ENCODE measurements at regions not wholly inside any gene's neighbourhood (a gene's known extent, or its start where the extent isn't known, plus 50 kb on each side); places are given as distances from the start of the nearest gene placed in this dataset.

GRCh38 chr1:240687820-240688219 lies 75.9 kb upstream of the GREM2 start:
- no peak for DNase-seq (ENCODE audit: low spot score in 2 of 2)
- TF ChIP-seq POLR2A (IDR thresholded peaks at IDR 0.05) (no peak), CTCF (IDR thresholded peaks at IDR 0.05) (no peak), EP300 (IDR thresholded peaks at IDR 0.05) (no peak)
- 72 to 75% methylated on average over 4 of the region's 4 CpGs for WGBS, 2 donors
- H3K4me3 ChIP-seq = no peak overlapping the region
- no peaks in the 10 kb centered on the region for H3K4me1 ChIP-seq
- H3K27ac ChIP-seq = no peak overlapping the region
- H3K27me3 ChIP-seq = no peaks in the 10 kb centered on the region
- H3K9me3 ChIP-seq = no peaks in the 10 kb centered on the region
- H3K36me3 ChIP-seq = no peaks in the 10 kb centered on the region

DNA sequence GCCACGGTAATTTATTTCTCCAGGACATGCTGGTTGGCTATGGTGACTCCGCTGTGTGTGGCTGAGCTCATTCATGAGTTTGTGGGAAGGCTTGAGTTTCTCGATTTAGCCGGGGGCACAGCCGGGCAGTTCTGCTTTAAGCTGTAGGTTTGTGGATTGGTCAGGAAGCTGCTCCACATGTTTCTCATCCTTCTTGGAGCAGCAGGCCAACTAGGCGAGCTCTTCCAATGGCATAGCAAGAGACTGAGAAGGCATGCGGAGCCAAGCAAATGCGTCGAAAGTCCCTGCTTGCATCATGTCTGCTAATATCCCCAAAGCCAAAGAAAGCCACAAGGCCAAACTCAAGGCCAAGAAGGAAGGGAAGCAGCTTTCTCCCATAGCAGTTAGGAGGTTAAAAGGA lies 71.6 kb upstream of the GREM2 start:
- Histone ChIP-seq H3K27ac (no peak overlapping the region), H3K4me1 (no peaks in the 10 kb centered on the region), H3K36me3 (no peaks in the 10 kb centered on the region), H3K27me3 (no peaks in the 10 kb centered on the region), H3K9me3 (no peaks in the 10 kb centered on the region), H3K4me3 (no peak overlapping the region)
- DNase-seq (ENCODE audit: low spot score in 2 of 2) = peak in 1 of 2 donors; percentile 40
- TF ChIP-seq POLR2A (IDR thresholded peaks at IDR 0.05) (no peak), EP300 (IDR thresholded peaks at IDR 0.05) (peak in 1 of 2 donors; percentile 14), CTCF (IDR thresholded peaks at IDR 0.05) (no peak)
- 79 to 91% methylated on average over 9 of the region's 9 CpGs for WGBS, 2 donors

GRCh38 chr1:240682859-240683242 lies 70.9 kb upstream of the GREM2 start:
- Histone ChIP-seq H3K9me3 (no peaks in the 10 kb centered on the region), H3K27ac (no peak overlapping the region), H3K4me1 (no peaks in the 10 kb centered on the region), H3K4me3 (no peak overlapping the region), H3K36me3 (no peaks in the 10 kb centered on the region), H3K27me3 (no peaks in the 10 kb centered on the region)
- DNase-seq (ENCODE audit: low spot score in 2 of 2) = no peak
- WGBS, 2 donors = 69 to 75% methylated on average over 10 of the region's 10 CpGs
- TF ChIP-seq POLR2A (IDR thresholded peaks at IDR 0.05) (no peak), EP300 (IDR thresholded peaks at IDR 0.05) (no peak), CTCF (IDR thresholded peaks at IDR 0.05) (no peak)

DNA sequence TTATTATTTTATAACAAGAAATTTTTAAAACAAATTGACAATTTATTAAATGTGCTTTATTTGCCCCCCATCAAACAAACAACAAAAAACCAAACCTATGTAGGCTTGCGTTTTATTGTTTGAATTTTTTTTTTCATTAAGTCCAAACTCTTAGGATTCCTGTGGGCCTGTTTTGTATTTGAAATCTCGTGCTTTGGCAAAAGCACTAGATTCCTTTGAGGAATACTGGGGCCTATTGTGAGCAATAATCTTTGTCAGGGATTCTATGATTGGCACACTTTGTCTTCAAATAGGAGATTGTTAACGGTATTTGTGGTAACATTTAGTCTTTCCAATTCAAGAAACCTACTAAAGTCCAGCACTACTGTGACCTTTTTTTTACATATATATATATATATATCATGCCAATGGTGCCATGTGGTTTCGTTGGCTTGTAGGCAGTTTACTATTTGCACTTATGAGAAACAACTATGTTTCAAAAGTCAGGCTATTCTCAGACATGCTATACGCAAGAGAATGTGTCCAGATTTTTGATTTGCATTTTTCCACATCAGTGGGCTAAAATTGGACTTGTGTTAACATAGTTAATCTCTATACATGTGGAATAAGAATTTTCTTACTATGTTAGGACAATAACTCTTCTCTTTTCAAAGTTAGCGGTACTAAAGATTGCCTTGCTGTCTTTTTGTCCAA lies 70.4 kb upstream of the GREM2 start:
- Histone ChIP-seq H3K27me3 (no peaks in the 10 kb centered on the region), H3K4me3 (no peak overlapping the region), H3K4me1 (no peaks in the 10 kb centered on the region), H3K9me3 (no peaks in the 10 kb centered on the region), H3K27ac (no peak overlapping the region), H3K36me3 (no peaks in the 10 kb centered on the region)
- no peak for DNase-seq (ENCODE audit: low spot score in 2 of 2)
- 33 to 45% methylated on average over 6 of the region's 6 CpGs for WGBS, 2 donors
- TF ChIP-seq POLR2A (IDR thresholded peaks at IDR 0.05) = no peak
- TF ChIP-seq EP300 (IDR thresholded peaks at IDR 0.05) = no peak
- TF ChIP-seq CTCF (IDR thresholded peaks at IDR 0.05) = no peak

DNA sequence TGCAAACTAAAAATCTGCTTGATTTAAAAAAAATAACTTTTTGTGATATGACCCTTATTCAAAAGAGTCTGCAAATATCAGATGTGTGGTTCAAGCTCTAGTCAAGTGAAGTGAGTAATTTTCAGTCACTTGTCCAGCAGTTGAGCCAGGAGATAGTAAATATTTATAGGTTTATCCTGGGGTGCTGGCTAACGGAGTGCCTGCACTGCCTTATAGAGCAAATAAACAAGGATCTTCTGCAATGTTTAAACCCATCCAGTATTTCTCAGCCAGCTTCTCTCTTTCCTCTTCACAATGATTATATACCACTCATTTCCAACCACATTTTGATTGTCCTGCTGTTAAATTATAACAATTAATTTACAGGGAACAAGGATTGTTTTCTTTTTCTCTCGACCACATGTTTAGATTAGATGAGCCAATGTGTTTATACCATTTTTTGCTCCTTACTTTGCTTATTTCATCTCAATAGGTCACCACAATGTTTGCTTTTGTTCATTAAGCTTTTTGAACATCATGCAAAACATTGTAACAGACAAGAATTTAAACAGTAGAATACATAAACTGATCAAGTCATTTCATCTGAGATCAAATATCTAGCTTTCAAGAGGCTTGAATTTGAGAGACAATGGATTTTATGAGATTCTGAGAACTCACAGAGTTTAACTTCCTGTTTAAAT lies 60.3 kb upstream of the GREM2 start:
- Histone ChIP-seq H3K4me3 (no peak overlapping the region), H3K9me3 (no peaks in the 10 kb centered on the region), H3K36me3 (no peaks in the 10 kb centered on the region), H3K27ac (no peak overlapping the region), H3K27me3 (no peaks in the 10 kb centered on the region), H3K4me1 (no peaks in the 10 kb centered on the region)
- DNase-seq (ENCODE audit: low spot score in 2 of 2) = no peak
- no peak for TF ChIP-seq POLR2A (IDR thresholded peaks at IDR 0.05)
- no peak for TF ChIP-seq EP300 (IDR thresholded peaks at IDR 0.05)
- TF ChIP-seq CTCF (IDR thresholded peaks at IDR 0.05) = no peak
- 50 to 57% methylated on average over 2 of the region's 2 CpGs for WGBS, 2 donors
